Fibroblast of lung (primary cell): ENCODE measurements at regions not wholly inside any gene's neighbourhood (a gene's known extent, or its start where the extent isn't known, plus 50 kb on each side); places are given as distances from the start of the nearest gene placed in this dataset.

Experiments used
- DNase-seq, 2 donors: peaks; one replicate each; pipeline versions ENCODE4 v3.0.0 to v3.0.0-alpha.2; 2010; ENCODE audit warnings: low read depth in 2 of 2
- H2AFZ ChIP-seq: 2 replicates; pipeline ENCODE4 v1.5.1; 2012; ENCODE audit warnings: low read length, control low read depth, inconsistent platforms
- H3K27ac ChIP-seq: 2 replicates; pipeline ENCODE4 v1.5.1; 2011; ENCODE audit warnings: low read length, control low read depth; ENCODE audit not compliant: insufficient read depth
- H3K27me3 ChIP-seq: 2 replicates; pipeline ENCODE4 v1.5.1; 2011; ENCODE audit warnings: mild to moderate bottlenecking, low read length; ENCODE audit not compliant: control insufficient read depth, insufficient read depth
- H3K36me3 ChIP-seq: 2 replicates; pipeline ENCODE4 v1.5.1; 2011; ENCODE audit warnings: low read length; ENCODE audit not compliant: control insufficient read depth, insufficient read depth
- H3K4me1 ChIP-seq: 2 replicates; pipeline ENCODE4 v1.5.1; 2011; ENCODE audit warnings: low read length; ENCODE audit not compliant: control insufficient read depth, insufficient read depth; ENCODE audit errors: extremely low read depth
- H3K4me2 ChIP-seq: 2 replicates; pipeline ENCODE4 v1.5.1; 2011; ENCODE audit warnings: low read length, control low read depth; ENCODE audit not compliant: insufficient read depth; ENCODE audit errors: extremely low read depth
- H3K4me3 ChIP-seq, 4 experiments: fragments of 200-600 bp in 1 of 4; sonication (generic) in 1 of 4; replicated peaks in 1 of 4; 2 replicates each; pipeline ENCODE4 v1.5.1; 2011 to 2016; ENCODE audit warnings: low read length in 4 of 4, low read depth in 3 of 4, mild to moderate bottlenecking in 3 of 4, control low read depth in 2 of 4, inconsistent platforms in 1 of 4, mixed read lengths in 1 of 4; ENCODE audit not compliant: insufficient read depth in 1 of 4; ENCODE audit errors: control extremely low read depth in 1 of 4
- H3K79me2 ChIP-seq: 2 replicates; pipeline ENCODE4 v1.5.1; 2012; ENCODE audit warnings: mild to moderate bottlenecking, low read length, inconsistent platforms; ENCODE audit not compliant: control insufficient read depth, insufficient read depth
- H3K9ac ChIP-seq: 2 replicates; pipeline ENCODE4 v1.5.1; 2011; ENCODE audit warnings: mild to moderate bottlenecking, low read length, control low read depth; ENCODE audit not compliant: insufficient read depth
- H3K9me3 ChIP-seq: 2 replicates; pipeline ENCODE4 v1.5.1; 2012; ENCODE audit warnings: low read depth, low read length; ENCODE audit not compliant: control insufficient read depth, insufficient read depth
- H4K20me1 ChIP-seq: 2 replicates; pipeline ENCODE4 v1.5.1; 2011; ENCODE audit warnings: low read length; ENCODE audit not compliant: control insufficient read depth, insufficient read depth; ENCODE audit errors: extremely low read depth
- CTCF ChIP-seq, 2 donors: IDR thresholded peaks in 1 of 2; conservative IDR thresholded peaks in 1 of 2; 1 replicate in 1 of 2; 2 replicates in 1 of 2; pipeline ENCODE4 v1.5.1; 2011 to 2012; ENCODE audit warnings: low read length in 2 of 2, control low read depth in 1 of 2, inconsistent platforms in 1 of 2, low read depth in 1 of 2, mild to moderate bottlenecking in 1 of 2
- EZH2 ChIP-seq: IDR thresholded peaks from 2 replicates; pipeline ENCODE4 v1.5.1; 2012; ENCODE audit warnings: low read length, control low read depth, mild to moderate bottlenecking; ENCODE audit errors: missing control alignments

GRCh38 chr19:28858933-28859332 is 354.0 kb downstream of the UQCRFS1 start:
- TF ChIP-seq CTCF (conservative IDR thresholded peaks at IDR 0.05 in 1 of 2, IDR thresholded peaks at IDR 0.05 in 1 of 2; ENCODE audit: low read depth in 1 of 2, low read length in 2 of 2) (no peak), EZH2 (no peak)
- no peaks in the 10 kb centered on the region for H3K27me3 ChIP-seq
- no peaks in the 10 kb centered on the region for H4K20me1 ChIP-seq
- no peak overlapping the region for H3K27ac ChIP-seq
- no peak overlapping the region for H2AFZ ChIP-seq
- no peak for DNase-seq
- no peak overlapping the region for H3K9ac ChIP-seq
- H3K36me3 ChIP-seq = no peaks in the 10 kb centered on the region
- no peaks in the 10 kb centered on the region for H3K9me3 ChIP-seq
- H3K4me1 ChIP-seq = no peaks in the 10 kb centered on the region
- no peak overlapping the region for H3K4me3 ChIP-seq
- H3K4me2 ChIP-seq = no peak overlapping the region
- H3K79me2 ChIP-seq = no peaks in the 10 kb centered on the region

GRCh38 chr19:28857967-28858366 is 355.0 kb downstream of the UQCRFS1 start:
- no peak overlapping the region for H2AFZ ChIP-seq
- no peak overlapping the region for H3K4me3 ChIP-seq
- no peaks in the 10 kb centered on the region for H3K79me2 ChIP-seq
- H3K27me3 ChIP-seq = no peaks in the 10 kb centered on the region
- no peak overlapping the region for H3K4me2 ChIP-seq
- no peak overlapping the region for H3K27ac ChIP-seq
- H3K9ac ChIP-seq = no peak overlapping the region
- no peaks in the 10 kb centered on the region for H3K36me3 ChIP-seq
- no peaks in the 10 kb centered on the region for H3K4me1 ChIP-seq
- no peak for DNase-seq
- TF ChIP-seq CTCF (conservative IDR thresholded peaks at IDR 0.05 in 1 of 2, IDR thresholded peaks at IDR 0.05 in 1 of 2; ENCODE audit: low read depth in 1 of 2, low read length in 2 of 2) (no peak), EZH2 (no peak)
- H4K20me1 ChIP-seq = no peaks in the 10 kb centered on the region
- no peaks in the 10 kb centered on the region for H3K9me3 ChIP-seq

DNA sequence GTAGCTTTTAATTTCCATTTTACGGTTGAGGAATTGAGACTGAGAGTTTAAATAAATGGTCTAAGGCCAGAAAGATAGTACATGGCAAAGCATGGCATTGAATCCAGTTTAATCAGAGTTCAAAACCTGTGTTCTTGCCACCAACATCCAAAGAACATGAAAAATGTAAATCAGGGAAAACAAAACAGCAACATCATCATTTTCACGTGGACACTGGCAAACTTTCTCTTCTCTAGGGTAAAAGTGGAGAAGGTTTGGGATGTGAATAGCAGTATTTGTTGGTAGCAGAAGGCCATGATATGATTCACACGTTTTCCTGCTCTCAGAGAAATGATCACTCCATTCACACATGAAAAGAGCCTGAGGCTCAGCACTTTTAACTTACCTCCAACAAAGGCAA is 357.7 kb downstream of the UQCRFS1 start:
- H4K20me1 ChIP-seq = no peaks in the 10 kb centered on the region
- H3K9ac ChIP-seq = no peak overlapping the region
- no peak overlapping the region for H3K27ac ChIP-seq

More for the DNA sequence above, 357.7 kb downstream of the UQCRFS1 start:
- no peak for DNase-seq
- no peaks in the 10 kb centered on the region for H3K9me3 ChIP-seq
- H3K4me3 ChIP-seq = no peak overlapping the region
- no peaks in the 10 kb centered on the region for H3K27me3 ChIP-seq
- no peak overlapping the region for H3K4me2 ChIP-seq
- H3K36me3 ChIP-seq = no peaks in the 10 kb centered on the region
- no peak for TF ChIP-seq CTCF (conservative IDR thresholded peaks at IDR 0.05 in 1 of 2, IDR thresholded peaks at IDR 0.05 in 1 of 2; ENCODE audit: low read depth in 1 of 2, low read length in 2 of 2)
- no peak for TF ChIP-seq EZH2
- no peaks in the 10 kb centered on the region for H3K79me2 ChIP-seq
- no peaks in the 10 kb centered on the region for H3K4me1 ChIP-seq
- H2AFZ ChIP-seq = no peak overlapping the region
